Suprapubic skin (tissue), 3 donors: ENCODE measurements at regions not wholly inside any gene's neighbourhood (a gene's known extent, or its start where the extent isn't known, plus 50 kb on each side); places are given as distances from the start of the nearest gene placed in this dataset.

Experiments used
- CTCF ChIP-seq, 2 donors: fragments of 200-600 bp in 1 of 2; fragments of 450-650 bp in 1 of 2; sonication (generic) in 1 of 2; IDR thresholded peaks; one replicate each; pipeline ENCODE4 v1.5.1; 2016 to 2019; ENCODE audit warnings: antibody characterized with exemption in 2 of 2, mild to moderate bottlenecking in 1 of 2, moderate library complexity in 1 of 2
- POLR2AphosphoS5 ChIP-seq, 3 donors: sonication (generic); formaldehyde crosslinking; IDR thresholded peaks; one replicate each; pipeline ENCODE4 v1.6.1; 2017; ENCODE audit warnings: antibody characterized with exemption in 3 of 3

DNA sequence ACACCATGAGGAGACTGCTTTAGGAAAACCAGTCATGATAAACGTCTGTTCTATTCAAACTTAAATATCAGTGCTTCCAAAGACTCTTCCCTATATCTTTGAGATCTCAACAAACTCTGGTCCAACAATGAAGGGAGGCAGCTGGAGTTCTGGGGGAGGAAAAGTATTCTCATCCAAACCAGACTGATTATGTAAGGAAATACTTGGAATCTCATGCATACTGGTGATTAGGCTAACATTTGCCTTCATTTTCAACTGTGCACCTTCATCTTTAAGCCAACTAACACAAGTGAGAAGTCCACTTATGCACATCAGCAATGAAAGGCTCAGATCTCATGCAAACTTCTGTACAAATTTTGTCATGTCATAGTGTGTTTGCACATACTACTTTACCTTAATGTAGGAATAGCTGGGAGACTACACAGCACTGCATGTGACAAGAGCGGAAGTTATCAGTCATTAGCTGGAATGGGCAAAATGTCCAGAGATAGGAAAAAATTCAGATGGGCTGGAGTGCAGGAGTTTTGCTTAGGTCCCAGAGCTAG lies 67.5 kb upstream of the STK17B start:
- TF ChIP-seq CTCF (IDR thresholded peaks at IDR 0.05) (no peak), POLR2AphosphoS5 (IDR thresholded peaks at IDR 0.05) (no peak)
